C4-2B (cell line): ENCODE measurements at regions not wholly inside any gene's neighbourhood (a gene's known extent, or its start where the extent isn't known, plus 50 kb on each side); places are given as distances from the start of the nearest gene placed in this dataset.

Source experiments
- ZFX ChIP-seq: fragments of 450-650 bp; IDR thresholded peaks from 2 replicates; pipeline ENCODE4 v1.6.1; 2017
- TF ChIP-seq, protein P1 (sequence below): fragments of 450-650 bp; conservative IDR thresholded peaks from 2 replicates; pipeline ENCODE4 v1.5.1; 2017; ENCODE audit warnings: mild to moderate bottlenecking

DNA sequence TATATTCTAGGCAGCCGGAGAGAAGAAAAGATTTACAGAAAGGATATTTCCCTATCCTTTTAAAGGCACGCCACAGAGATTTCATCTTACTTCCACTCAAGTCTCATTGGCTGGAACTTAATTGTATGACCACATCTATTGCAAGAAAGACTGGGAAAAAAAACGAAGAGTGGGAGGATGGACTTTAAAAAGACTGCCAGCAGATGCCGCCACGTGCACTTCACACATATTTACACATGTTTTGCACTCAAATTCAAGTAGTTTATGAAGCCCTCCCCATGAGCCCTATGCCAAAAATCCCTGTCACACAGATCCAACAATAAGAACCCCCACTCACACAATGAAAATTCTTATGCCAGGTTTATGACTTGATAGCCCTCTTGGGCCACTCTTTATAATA lies 138.5 kb upstream of the TYRP1 start:
- TF ChIP-seq, protein P1, sequence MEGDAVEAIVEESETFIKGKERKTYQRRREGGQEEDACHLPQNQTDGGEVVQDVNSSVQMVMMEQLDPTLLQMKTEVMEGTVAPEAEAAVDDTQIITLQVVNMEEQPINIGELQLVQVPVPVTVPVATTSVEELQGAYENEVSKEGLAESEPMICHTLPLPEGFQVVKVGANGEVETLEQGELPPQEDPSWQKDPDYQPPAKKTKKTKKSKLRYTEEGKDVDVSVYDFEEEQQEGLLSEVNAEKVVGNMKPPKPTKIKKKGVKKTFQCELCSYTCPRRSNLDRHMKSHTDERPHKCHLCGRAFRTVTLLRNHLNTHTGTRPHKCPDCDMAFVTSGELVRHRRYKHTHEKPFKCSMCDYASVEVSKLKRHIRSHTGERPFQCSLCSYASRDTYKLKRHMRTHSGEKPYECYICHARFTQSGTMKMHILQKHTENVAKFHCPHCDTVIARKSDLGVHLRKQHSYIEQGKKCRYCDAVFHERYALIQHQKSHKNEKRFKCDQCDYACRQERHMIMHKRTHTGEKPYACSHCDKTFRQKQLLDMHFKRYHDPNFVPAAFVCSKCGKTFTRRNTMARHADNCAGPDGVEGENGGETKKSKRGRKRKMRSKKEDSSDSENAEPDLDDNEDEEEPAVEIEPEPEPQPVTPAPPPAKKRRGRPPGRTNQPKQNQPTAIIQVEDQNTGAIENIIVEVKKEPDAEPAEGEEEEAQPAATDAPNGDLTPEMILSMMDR, result peak; percentile 53
- no peak for TF ChIP-seq ZFX
